HepG2 (cell line): ENCODE measurements at regions not wholly inside any gene's neighbourhood (a gene's known extent, or its start where the extent isn't known, plus 50 kb on each side); places are given as distances from the start of the nearest gene placed in this dataset.

Source experiments
- ATF4 ChIP-seq, 2 experiments: fragments of 450-650 bp in 1 of 2; sonication (generic) in 1 of 2; formaldehyde crosslinking; IDR thresholded peaks; 2 replicates each; pipeline versions ENCODE4 v1.5.0 to v1.8.0; 2020 to 2022; ENCODE audit warnings: mild to moderate bottlenecking in 1 of 2, missing genetic modification reagents in 1 of 2
- CTCF ChIP-seq: sonication (generic); formaldehyde crosslinking; IDR thresholded peaks from 2 replicates; pipeline ENCODE4 v1.5.0; 2020; ENCODE audit warnings: mild to moderate bottlenecking, missing genetic modification reagents, moderate library complexity
- DPF2 ChIP-seq: sonication (generic); formaldehyde crosslinking; IDR thresholded peaks from 2 replicates; pipeline ENCODE4 v1.4.0; 2020; ENCODE audit warnings: mild to moderate bottlenecking, low read depth, missing genetic modification reagents, borderline replicate concordance
- ESRRA ChIP-seq: sonication (generic); formaldehyde crosslinking; IDR thresholded peaks from 2 replicates; pipeline ENCODE4 v1.5.1; 2020; ENCODE audit warnings: mild to moderate bottlenecking, low read depth, missing genetic modification reagents
- HMG20A ChIP-seq: IDR thresholded peaks from 2 replicates; pipeline ENCODE4 v1.6.1; 2016; ENCODE audit warnings: borderline replicate concordance
- POLR2AphosphoS2 ChIP-seq: IDR thresholded peaks from 2 replicates; pipeline ENCODE4 v1.6.1; 2011; ENCODE audit warnings: low read depth, low read length, improper control_type of control experiment
- TBL1XR1 ChIP-seq: fragments of 150-350 bp; IDR thresholded peaks from 2 replicates; pipeline ENCODE4 v1.6.1; 2014; ENCODE audit warnings: borderline replicate concordance, low read length; ENCODE audit not compliant: partially characterized antibody
- ZBTB20 ChIP-seq: sonication (generic); formaldehyde crosslinking; IDR thresholded peaks from 2 replicates; pipeline ENCODE4 v1.8.1; 2023; ENCODE audit warnings: missing genetic modification reagents, low read depth, mild to moderate bottlenecking, borderline replicate concordance
- ZNF18 ChIP-seq: sonication (generic); formaldehyde crosslinking; IDR thresholded peaks from 2 replicates; pipeline ENCODE4 v1.8.0; 2022; ENCODE audit warnings: mild to moderate bottlenecking, missing genetic modification reagents; ENCODE audit not compliant: insufficient replicate concordance
- ZNF335 ChIP-seq: sonication (generic); formaldehyde crosslinking; IDR thresholded peaks from 2 replicates; pipeline ENCODE4 v1.4.0; 2020; ENCODE audit warnings: missing genetic modification reagents

GRCh38 chr14:28952161-28952560 is 185.6 kb downstream of the FOXG1 start:
- TF ChIP-seq HMG20A = no peak
- TF ChIP-seq POLR2AphosphoS2 = no peak
- TF ChIP-seq TBL1XR1 = no peak
- no peak for TF ChIP-seq CTCF
- no peak for TF ChIP-seq ZNF335 (CRISPR knock-in tag)
- no peak for TF ChIP-seq ZBTB20 (CRISPR knock-in tag)
- TF ChIP-seq ATF4 (CRISPR knock-in tag; IDR thresholded peaks at IDR 0.05) = no peak
- TF ChIP-seq ESRRA (CRISPR knock-in tag) = no peak
- TF ChIP-seq DPF2 (CRISPR knock-in tag) = no peak
- TF ChIP-seq ZNF18 (CRISPR knock-in tag) = no peak
